H1 (cell line): ENCODE measurements at regions not wholly inside any gene's neighbourhood (a gene's known extent, or its start where the extent isn't known, plus 50 kb on each side); places are given as distances from the start of the nearest gene placed in this dataset.

ENCODE experiments used
- CREB1 ChIP-seq: IDR thresholded peaks from 2 replicates; pipeline ENCODE4 v1.6.1; 2012; ENCODE audit warnings: inconsistent platforms
- JUN ChIP-seq: IDR thresholded peaks from 2 replicates; pipeline ENCODE4 v1.6.1; 2011; ENCODE audit warnings: low read depth, mild to moderate bottlenecking, improper control_type of control experiment, low read length
- TCF12 ChIP-seq: IDR thresholded peaks from 2 replicates; pipeline ENCODE4 v1.6.1; 2011; ENCODE audit warnings: low read depth, mild to moderate bottlenecking, low read length

DNA sequence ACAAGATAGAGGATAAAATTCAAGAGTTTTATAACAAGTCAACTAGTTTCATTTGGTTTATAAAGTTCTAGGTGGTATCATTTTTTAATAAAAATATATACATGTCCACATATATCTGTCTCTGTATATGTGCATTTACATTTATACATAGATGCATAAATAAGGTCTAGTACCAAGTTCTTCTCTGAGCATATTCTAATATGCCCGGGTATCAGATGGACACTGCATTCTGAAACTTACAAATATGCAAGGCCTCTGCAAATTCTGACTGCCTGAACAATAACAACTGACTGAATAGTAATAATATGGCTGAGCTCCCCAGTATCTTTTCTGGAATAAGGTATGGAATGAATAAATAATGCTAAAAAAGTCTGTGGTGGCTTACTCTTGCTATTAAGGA, 304.8 kb downstream of the KLF12 start (continued):
- no peak for TF ChIP-seq TCF12
- no peak for TF ChIP-seq JUN
- no peak for TF ChIP-seq CREB1
- TF ChIP-seq, all 59 proteins: peak for 0
